ENCODE measurements at regions not wholly inside any gene's neighbourhood (a gene's known extent, or its start where the extent isn't known, plus 50 kb on each side); places are given as distances from the start of the nearest gene placed in this dataset.

DNA sequence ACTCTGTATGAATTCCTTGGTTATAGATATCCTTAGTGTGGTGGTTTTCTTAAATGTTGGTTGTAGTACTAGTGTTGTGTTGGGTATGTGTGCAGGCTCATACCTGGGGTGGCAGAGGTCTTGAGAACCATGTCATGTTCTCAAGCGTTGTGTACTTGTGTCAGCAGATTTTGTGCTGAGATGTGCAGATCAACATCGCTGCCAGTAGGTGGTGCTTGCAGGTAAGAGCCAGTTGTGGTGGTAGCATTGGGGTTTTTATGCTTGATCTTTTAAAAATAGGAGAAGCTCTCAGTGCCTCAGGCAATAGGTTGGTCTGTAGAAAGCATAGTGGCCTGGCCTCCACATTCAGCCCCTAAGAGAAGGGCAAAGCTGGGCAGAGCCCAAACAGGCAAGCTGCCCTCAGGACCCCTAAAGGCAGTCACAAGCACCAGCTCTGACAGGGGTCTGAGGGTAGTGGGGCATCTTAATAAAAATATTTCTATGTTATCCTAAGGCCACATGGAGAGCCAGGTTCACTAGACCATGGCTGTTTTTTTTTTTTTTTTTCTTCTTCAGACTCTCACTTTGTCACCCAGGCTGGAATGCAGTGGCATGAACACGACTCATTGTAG, 164.0 kb downstream of the IL20RB start:
- TF ChIP-seq, protein P1, sequence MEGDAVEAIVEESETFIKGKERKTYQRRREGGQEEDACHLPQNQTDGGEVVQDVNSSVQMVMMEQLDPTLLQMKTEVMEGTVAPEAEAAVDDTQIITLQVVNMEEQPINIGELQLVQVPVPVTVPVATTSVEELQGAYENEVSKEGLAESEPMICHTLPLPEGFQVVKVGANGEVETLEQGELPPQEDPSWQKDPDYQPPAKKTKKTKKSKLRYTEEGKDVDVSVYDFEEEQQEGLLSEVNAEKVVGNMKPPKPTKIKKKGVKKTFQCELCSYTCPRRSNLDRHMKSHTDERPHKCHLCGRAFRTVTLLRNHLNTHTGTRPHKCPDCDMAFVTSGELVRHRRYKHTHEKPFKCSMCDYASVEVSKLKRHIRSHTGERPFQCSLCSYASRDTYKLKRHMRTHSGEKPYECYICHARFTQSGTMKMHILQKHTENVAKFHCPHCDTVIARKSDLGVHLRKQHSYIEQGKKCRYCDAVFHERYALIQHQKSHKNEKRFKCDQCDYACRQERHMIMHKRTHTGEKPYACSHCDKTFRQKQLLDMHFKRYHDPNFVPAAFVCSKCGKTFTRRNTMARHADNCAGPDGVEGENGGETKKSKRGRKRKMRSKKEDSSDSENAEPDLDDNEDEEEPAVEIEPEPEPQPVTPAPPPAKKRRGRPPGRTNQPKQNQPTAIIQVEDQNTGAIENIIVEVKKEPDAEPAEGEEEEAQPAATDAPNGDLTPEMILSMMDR (IDR thresholded peaks at IDR 0.05) = peak; percentile 54
- H3K9me3 Mint-ChIP-seq = no peaks in the 10 kb centered on the region
- ATAC-seq (no peak), DNase-seq (peak; percentile 33)
- intact Hi-C loops (cut with micrococcal nuclease) = no loop called here
- ChIA-PET POLR2A (no interaction called here), CTCF (interaction anchor here (0.6 to 1.9 kb wide), 8 partner anchors 9 to 90 kb away, joined by 3 to 17 read pairs (median 4); no protein-coding TSS in a partner anchor)
- no peaks in the 10 kb centered on the region for H3K36me3 Mint-ChIP-seq (ENCODE audit: low read depth)
- no peak overlapping the region for H3K4me3 Mint-ChIP-seq
- no peaks in the 10 kb centered on the region for H3K4me1 Mint-ChIP-seq (ENCODE audit: low read depth)
- no peak overlapping the region for H3K27ac Mint-ChIP-seq
- peaks cover 7% of the 10 kb centered on the region for H3K27me3 Mint-ChIP-seq

DNA sequence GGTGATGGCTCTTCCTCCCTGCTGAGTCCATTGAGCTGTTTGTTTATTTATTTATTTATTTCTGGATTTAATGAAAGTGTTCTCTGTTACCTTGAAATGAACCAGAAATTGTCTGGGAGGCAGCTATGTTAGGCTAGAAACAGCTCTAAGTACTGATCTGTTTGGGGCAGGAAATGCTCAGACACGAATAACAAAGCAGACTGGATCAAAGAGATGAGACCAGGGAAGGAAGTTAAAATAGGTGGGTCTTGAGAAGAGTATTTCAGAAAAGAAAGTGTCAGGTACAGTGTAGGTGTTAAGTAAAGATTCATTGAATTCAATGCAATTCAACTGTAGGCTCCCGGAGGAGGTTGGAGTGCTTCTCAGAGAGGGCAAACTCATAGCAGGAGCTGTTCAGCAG, 173.3 kb downstream of the IL20RB start:
- Mint-ChIP-seq H3K4me3 (no peak overlapping the region), H3K36me3 (ENCODE audit: low read depth) (no peaks in the 10 kb centered on the region), H3K27ac (no peak overlapping the region), H3K27me3 (no peaks in the 10 kb centered on the region), H3K4me1 (ENCODE audit: low read depth) (peaks cover 12% of the 10 kb centered on the region), H3K9me3 (no peaks in the 10 kb centered on the region)
- ChIA-PET CTCF (interaction anchor here (1.0 to 1.3 kb wide), 2 partner anchors 9 to 815 kb away, joined by 3 to 5 read pairs; no protein-coding TSS in a partner anchor), POLR2A (no interaction called here)
- no peak for DNase-seq
- ATAC-seq = no peak
- TF ChIP-seq, protein P1 (IDR thresholded peaks at IDR 0.05) = no peak
- intact Hi-C loops (cut with micrococcal nuclease) = no loop called here

DNA sequence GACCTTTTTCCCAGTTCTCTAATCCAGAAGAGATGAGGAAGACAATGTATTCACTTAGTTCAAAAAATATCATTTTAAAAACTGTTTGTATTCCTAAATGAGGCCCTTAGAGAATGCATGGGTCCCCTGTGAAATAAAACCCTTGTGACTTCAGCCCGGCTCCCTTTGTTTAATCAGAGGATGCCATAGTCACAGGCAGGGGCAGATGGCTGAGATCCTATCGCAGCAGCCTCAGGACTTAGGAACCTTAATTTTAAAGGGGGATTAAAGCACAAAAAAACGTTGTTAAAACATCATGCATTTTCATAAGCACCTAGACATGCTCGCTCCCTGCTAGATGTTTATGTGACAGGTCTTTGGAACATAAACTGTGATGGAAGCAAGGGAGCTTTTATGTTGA, 176.6 kb downstream of the IL20RB start:
- H3K36me3 Mint-ChIP-seq (ENCODE audit: low read depth) = no peaks in the 10 kb centered on the region
- POLR2A ChIA-PET = no interaction called here
- intact Hi-C loops (cut with micrococcal nuclease) = no loop called here
- no peaks in the 10 kb centered on the region for H3K27me3 Mint-ChIP-seq
- no peak overlapping the region for H3K4me3 Mint-ChIP-seq
- no peak overlapping the region for H3K27ac Mint-ChIP-seq
- no peak for ATAC-seq
- CTCF ChIA-PET = no interaction called here
- peaks cover 12% of the 10 kb centered on the region for H3K4me1 Mint-ChIP-seq (ENCODE audit: low read depth)
- DNase-seq = no peak
- TF ChIP-seq, protein P1 (IDR thresholded peaks at IDR 0.05) = no peak
- H3K9me3 Mint-ChIP-seq = no peaks in the 10 kb centered on the region

DNA sequence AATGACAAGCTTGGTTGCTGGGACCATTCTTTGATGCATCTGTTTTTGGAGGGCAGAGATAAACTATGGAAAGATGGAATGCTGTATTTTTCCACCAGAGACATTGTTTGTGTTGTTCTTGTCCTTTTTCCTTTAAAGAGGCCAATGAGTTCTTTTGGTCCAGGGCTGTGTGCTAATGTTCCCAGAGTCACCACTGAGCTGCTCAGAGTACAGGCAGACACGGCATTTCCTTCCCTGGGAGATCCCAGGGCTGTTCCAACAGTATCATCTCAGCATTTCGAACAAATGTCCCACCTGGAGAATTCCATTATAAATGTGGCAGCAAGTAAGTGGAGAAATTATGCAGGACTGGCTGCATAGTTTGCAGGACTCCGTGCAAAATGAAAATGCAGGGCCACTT, 190.6 kb downstream of the IL20RB start:
- Mint-ChIP-seq H3K27ac (no peak overlapping the region), H3K9me3 (no peaks in the 10 kb centered on the region), H3K36me3 (ENCODE audit: low read depth) (no peaks in the 10 kb centered on the region), H3K4me1 (ENCODE audit: low read depth) (no peaks in the 10 kb centered on the region), H3K27me3 (peaks cover 5% of the 10 kb centered on the region), H3K4me3 (no peak overlapping the region)
- ChIA-PET POLR2A (no interaction called here), CTCF (no interaction called here)
- ATAC-seq (no peak), DNase-seq (no peak)
- TF ChIP-seq, protein P1 (IDR thresholded peaks at IDR 0.05) = no peak
- intact Hi-C loops (cut with micrococcal nuclease) = no loop called here

DNA sequence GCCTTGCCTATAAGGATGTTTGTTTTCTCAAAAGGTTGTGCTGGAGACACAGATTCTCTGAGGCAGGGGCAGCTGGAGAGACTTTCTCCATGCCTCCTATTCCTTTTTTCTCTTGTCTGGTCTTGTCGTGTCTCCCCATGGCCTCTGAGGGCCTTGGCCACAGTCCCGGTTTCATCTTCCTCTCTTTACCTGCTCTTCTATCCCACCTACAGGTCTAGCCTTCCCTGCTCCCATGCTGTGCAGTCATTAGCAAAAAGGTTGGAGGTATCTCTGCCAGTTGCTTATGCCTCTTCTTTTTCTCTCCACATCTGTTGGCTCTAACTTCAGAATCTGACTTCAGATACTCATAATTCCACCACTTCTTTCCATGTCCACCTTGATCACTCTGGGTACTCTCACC, 191.1 kb downstream of the IL20RB start:
- no peak for DNase-seq
- H3K9me3 Mint-ChIP-seq = no peaks in the 10 kb centered on the region
- ATAC-seq = no peak
- H3K36me3 Mint-ChIP-seq (ENCODE audit: low read depth) = no peaks in the 10 kb centered on the region
- ChIA-PET POLR2A (no interaction called here), CTCF (no interaction called here)
- H3K27ac Mint-ChIP-seq = no peak overlapping the region
- H3K27me3 Mint-ChIP-seq = peaks cover 5% of the 10 kb centered on the region
- H3K4me3 Mint-ChIP-seq = no peak overlapping the region
- intact Hi-C loops (cut with micrococcal nuclease) = no loop called here
- H3K4me1 Mint-ChIP-seq (ENCODE audit: low read depth) = no peaks in the 10 kb centered on the region
- TF ChIP-seq, protein P1 (IDR thresholded peaks at IDR 0.05) = no peak
